ENCODE measurements at regions not wholly inside any gene's neighbourhood (a gene's known extent, or its start where the extent isn't known, plus 50 kb on each side); places are given as distances from the start of the nearest gene placed in this dataset.

GRCh38 chr12:93944911-93945310, 203.5 kb upstream of the PLXNC1 start:
- DNase-seq (ENCODE audit: low spot score) = no peak

- DNase-seq (ENCODE audit: low spot score) = no peak
Observed at GRCh38 chr12:93946542-93947150, 201.7 kb upstream of the PLXNC1 start.

GRCh38 chr12:93947486-93947885, 200.9 kb upstream of the PLXNC1 start:
- no peak for DNase-seq (ENCODE audit: low spot score)

- no peak for DNase-seq (ENCODE audit: low spot score)
Observed at GRCh38 chr12:93950311-93950710, 198.1 kb upstream of the PLXNC1 start.

GRCh38 chr12:93954166-93955112, 193.9 kb upstream of the PLXNC1 start:
- DNase-seq (ENCODE audit: low spot score) = no peak

- no peak for DNase-seq (ENCODE audit: low spot score)
Observed at GRCh38 chr12:93956551-93956950, 191.8 kb upstream of the PLXNC1 start.

GRCh38 chr12:93957168-93957567, 191.2 kb upstream of the PLXNC1 start:
- no peak for DNase-seq (ENCODE audit: low spot score)

- DNase-seq (ENCODE audit: low spot score) = no peak
Observed at GRCh38 chr12:93957870-93958269, 190.5 kb upstream of the PLXNC1 start.

- DNase-seq (ENCODE audit: low spot score) = no peak
Observed at GRCh38 chr12:93959657-93960056, 188.7 kb upstream of the PLXNC1 start.

- DNase-seq (ENCODE audit: low spot score) = no peak
Observed at GRCh38 chr12:93960521-93960920, 187.9 kb upstream of the PLXNC1 start.

- no peak for DNase-seq (ENCODE audit: low spot score)
Observed at GRCh38 chr12:93962336-93962735, 186.0 kb upstream of the PLXNC1 start.

GRCh38 chr12:93964936-93965335, 183.4 kb upstream of the PLXNC1 start:
- no peak for DNase-seq (ENCODE audit: low spot score)

- no peak for DNase-seq (ENCODE audit: low spot score)
Observed at GRCh38 chr12:93966516-93967133, 181.8 kb upstream of the PLXNC1 start.

GRCh38 chr12:93967454-93967853, 180.9 kb upstream of the PLXNC1 start:
- DNase-seq (ENCODE audit: low spot score) = no peak

- no peak for DNase-seq (ENCODE audit: low spot score)
Observed at GRCh38 chr12:93968536-93969285, 179.7 kb upstream of the PLXNC1 start.

GRCh38 chr12:93970900-93971688, 177.3 kb upstream of the PLXNC1 start:
- no peak for DNase-seq (ENCODE audit: low spot score)

- DNase-seq (ENCODE audit: low spot score) = no peak
Observed at GRCh38 chr12:93972411-93973208, 175.8 kb upstream of the PLXNC1 start.

GRCh38 chr12:93974252-93974651, 174.1 kb upstream of the PLXNC1 start:
- no peak for DNase-seq (ENCODE audit: low spot score)

GRCh38 chr12:93976024-93976423, 172.4 kb upstream of the PLXNC1 start:
- DNase-seq (ENCODE audit: low spot score) = no peak

GRCh38 chr12:93977081-93977480, 171.3 kb upstream of the PLXNC1 start:
- DNase-seq (ENCODE audit: low spot score) = no peak

GRCh38 chr12:93978553-93978952, 169.8 kb upstream of the PLXNC1 start:
- DNase-seq (ENCODE audit: low spot score) = no peak
